ENCODE measurements at regions not wholly inside any gene's neighbourhood (a gene's known extent, or its start where the extent isn't known, plus 50 kb on each side); places are given as distances from the start of the nearest gene placed in this dataset.

DNA sequence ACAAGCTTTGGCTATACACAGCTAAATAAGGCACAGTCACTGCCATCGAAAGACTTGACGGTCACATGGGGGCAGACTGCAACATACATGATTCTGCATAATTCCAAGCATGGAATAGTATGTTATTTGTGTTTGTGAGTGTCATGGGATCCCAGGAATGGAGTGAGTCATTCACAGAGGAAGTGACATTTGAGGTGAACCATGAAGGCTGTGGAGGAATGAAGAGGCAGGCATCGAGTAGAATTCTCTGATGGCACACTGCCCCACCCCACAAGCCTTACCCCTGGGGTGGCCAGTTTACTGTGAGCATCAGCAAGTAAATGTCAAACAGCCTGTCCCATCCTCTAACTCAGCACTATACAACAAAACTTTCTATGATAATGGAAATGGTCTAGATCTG is 619.7 kb downstream of the MID1IP1 start:
- Histone ChIP-seq H3K9me2 (replicated peaks; ENCODE audit: insufficient read depth, low read length) (no peaks in the 10 kb centered on the region), H3K9ac (ENCODE audit: low read length) (no peak overlapping the region), H3K4me3 (ENCODE audit: insufficient read depth, low read length, poor library complexity, severe bottlenecking) (no peak overlapping the region), H2AFZ (ENCODE audit: low read depth, low read length, severe bottlenecking) (no peak overlapping the region), H3K27me3 (ENCODE audit: low read length) (no peaks in the 10 kb centered on the region), H3K36me3 (ENCODE audit: low read length) (no peaks in the 10 kb centered on the region), H3K9me3 (ENCODE audit: insufficient read depth, low read length) (no peaks in the 10 kb centered on the region), H3K79me2 (ENCODE audit: insufficient read depth, low read length) (no peaks in the 10 kb centered on the region), H4K20me1 (ENCODE audit: low read depth, low read length) (no peaks in the 10 kb centered on the region), H3F3A (ENCODE audit: insufficient read depth) (no peaks in the 10 kb centered on the region), H3K27ac (ENCODE audit: low read depth, low read length) (no peak overlapping the region), H3K4me2 (ENCODE audit: low read depth, low read length, poor library complexity, severe bottlenecking) (no peak overlapping the region)
- TF ChIP-seq, protein P1, sequence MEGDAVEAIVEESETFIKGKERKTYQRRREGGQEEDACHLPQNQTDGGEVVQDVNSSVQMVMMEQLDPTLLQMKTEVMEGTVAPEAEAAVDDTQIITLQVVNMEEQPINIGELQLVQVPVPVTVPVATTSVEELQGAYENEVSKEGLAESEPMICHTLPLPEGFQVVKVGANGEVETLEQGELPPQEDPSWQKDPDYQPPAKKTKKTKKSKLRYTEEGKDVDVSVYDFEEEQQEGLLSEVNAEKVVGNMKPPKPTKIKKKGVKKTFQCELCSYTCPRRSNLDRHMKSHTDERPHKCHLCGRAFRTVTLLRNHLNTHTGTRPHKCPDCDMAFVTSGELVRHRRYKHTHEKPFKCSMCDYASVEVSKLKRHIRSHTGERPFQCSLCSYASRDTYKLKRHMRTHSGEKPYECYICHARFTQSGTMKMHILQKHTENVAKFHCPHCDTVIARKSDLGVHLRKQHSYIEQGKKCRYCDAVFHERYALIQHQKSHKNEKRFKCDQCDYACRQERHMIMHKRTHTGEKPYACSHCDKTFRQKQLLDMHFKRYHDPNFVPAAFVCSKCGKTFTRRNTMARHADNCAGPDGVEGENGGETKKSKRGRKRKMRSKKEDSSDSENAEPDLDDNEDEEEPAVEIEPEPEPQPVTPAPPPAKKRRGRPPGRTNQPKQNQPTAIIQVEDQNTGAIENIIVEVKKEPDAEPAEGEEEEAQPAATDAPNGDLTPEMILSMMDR (IDR thresholded peaks at IDR 0.05; ENCODE audit: insufficient read depth, low read length, poor library complexity, severe bottlenecking): no peak
- TF ChIP-seq EZH2phosphoT487 (conservative IDR thresholded peaks at IDR 0.05; ENCODE audit: low read length): no peak

DNA sequence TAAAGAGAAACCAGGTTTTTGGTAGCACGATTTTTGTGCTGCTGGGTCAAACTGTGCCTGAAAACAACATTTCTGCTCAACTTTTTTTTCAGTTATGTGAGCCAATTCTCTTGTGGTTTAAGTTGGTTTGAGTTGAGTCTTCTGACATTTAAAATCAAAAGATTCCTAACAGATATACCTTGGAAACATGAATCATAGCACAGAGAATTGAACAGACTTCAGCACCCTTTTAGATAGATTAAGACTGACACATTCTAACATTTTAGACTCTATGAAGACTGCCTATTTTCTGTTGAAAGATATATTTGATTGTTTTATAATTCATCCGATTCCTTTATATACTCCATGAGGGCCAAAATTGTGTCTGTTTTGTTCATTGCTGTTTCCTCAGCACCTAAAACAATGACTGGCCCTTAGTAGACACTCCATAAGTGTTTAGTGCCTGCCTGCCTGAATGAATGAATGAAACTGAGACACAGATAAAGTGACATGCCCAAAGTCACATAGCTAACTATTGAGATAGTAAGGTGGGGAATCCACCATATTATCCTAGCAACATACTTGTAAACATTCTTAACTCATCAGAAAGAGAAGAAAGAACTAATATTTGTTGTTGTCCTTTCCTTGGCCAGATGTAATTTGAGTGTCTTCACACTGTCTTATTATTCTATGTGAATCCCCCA is 624.0 kb downstream of the MID1IP1 start:
- TF ChIP-seq, protein P1 (IDR thresholded peaks at IDR 0.05; ENCODE audit: insufficient read depth, low read length, poor library complexity, severe bottlenecking): no peak
- TF ChIP-seq EZH2phosphoT487 (conservative IDR thresholded peaks at IDR 0.05; ENCODE audit: low read length): no peak
- H3F3A ChIP-seq (ENCODE audit: insufficient read depth): no peaks in the 10 kb centered on the region
- no peaks in the 10 kb centered on the region for H3K9me2 ChIP-seq (replicated peaks; ENCODE audit: insufficient read depth, low read length)
- no peak overlapping the region for H3K9ac ChIP-seq (ENCODE audit: low read length)
- no peaks in the 10 kb centered on the region for H3K79me2 ChIP-seq (ENCODE audit: insufficient read depth, low read length)
- H4K20me1 ChIP-seq (ENCODE audit: low read depth, low read length): no peaks in the 10 kb centered on the region
- no peak overlapping the region for H2AFZ ChIP-seq (ENCODE audit: low read depth, low read length, severe bottlenecking)
- no peak overlapping the region for H3K4me2 ChIP-seq (ENCODE audit: low read depth, low read length, poor library complexity, severe bottlenecking)
- H3K27ac ChIP-seq (ENCODE audit: low read depth, low read length): no peak overlapping the region
- H3K36me3 ChIP-seq (ENCODE audit: low read length): no peaks in the 10 kb centered on the region
- H3K9me3 ChIP-seq (ENCODE audit: insufficient read depth, low read length): no peaks in the 10 kb centered on the region
- H3K4me3 ChIP-seq (ENCODE audit: insufficient read depth, low read length, poor library complexity, severe bottlenecking): no peak overlapping the region
- no peaks in the 10 kb centered on the region for H3K27me3 ChIP-seq (ENCODE audit: low read length)

DNA sequence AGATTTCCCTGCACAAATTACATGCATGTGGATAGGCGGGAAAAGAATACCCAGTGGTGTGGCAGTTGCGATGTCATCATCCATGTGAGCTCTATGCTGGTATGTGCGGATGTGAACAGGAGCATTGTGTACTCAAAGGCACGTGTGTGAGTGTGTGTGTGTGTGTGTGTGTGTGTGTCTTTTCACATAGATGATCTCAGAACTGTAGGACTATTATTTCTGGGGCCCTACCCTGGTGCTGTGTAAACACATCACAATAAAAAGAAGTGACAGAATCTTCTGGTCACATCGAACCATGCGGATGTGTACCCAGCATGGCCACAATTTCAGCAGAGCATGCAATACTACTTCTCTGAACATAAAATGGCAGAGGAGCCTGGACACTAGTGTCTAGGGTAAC is 624.8 kb downstream of the MID1IP1 start:
- no peak overlapping the region for H2AFZ ChIP-seq (ENCODE audit: low read depth, low read length, severe bottlenecking)
- H4K20me1 ChIP-seq (ENCODE audit: low read depth, low read length): no peaks in the 10 kb centered on the region
- H3K27ac ChIP-seq (ENCODE audit: low read depth, low read length): no peak overlapping the region
- no peaks in the 10 kb centered on the region for H3K27me3 ChIP-seq (ENCODE audit: low read length)
- no peaks in the 10 kb centered on the region for H3K79me2 ChIP-seq (ENCODE audit: insufficient read depth, low read length)
- H3K4me2 ChIP-seq (ENCODE audit: low read depth, low read length, poor library complexity, severe bottlenecking): no peak overlapping the region
- H3K9ac ChIP-seq (ENCODE audit: low read length): no peak overlapping the region
- no peak for TF ChIP-seq EZH2phosphoT487 (conservative IDR thresholded peaks at IDR 0.05; ENCODE audit: low read length)
- TF ChIP-seq, protein P1 (IDR thresholded peaks at IDR 0.05; ENCODE audit: insufficient read depth, low read length, poor library complexity, severe bottlenecking): no peak
- H3K9me2 ChIP-seq (replicated peaks; ENCODE audit: insufficient read depth, low read length): no peaks in the 10 kb centered on the region
- H3K9me3 ChIP-seq (ENCODE audit: insufficient read depth, low read length): no peaks in the 10 kb centered on the region
- H3K36me3 ChIP-seq (ENCODE audit: low read length): no peaks in the 10 kb centered on the region
- H3K4me3 ChIP-seq (ENCODE audit: insufficient read depth, low read length, poor library complexity, severe bottlenecking): no peak overlapping the region
- H3F3A ChIP-seq (ENCODE audit: insufficient read depth): no peaks in the 10 kb centered on the region
